HEK293T (cell line): ENCODE measurements at regions not wholly inside any gene's neighbourhood (a gene's known extent, or its start where the extent isn't known, plus 50 kb on each side); places are given as distances from the start of the nearest gene placed in this dataset.

Source experiments
- CTCF ChIA-PET: fragments of 350-600 bp; formaldehyde crosslinking; extraction: SDS; loops from one replicate; lab custom pipeline; 2021; ENCODE audit warnings: antibody characterized with exemption, inconsistent platforms; lab: Yijun Ruan, JAX
- POLR2A ChIA-PET: fragments of 350-600 bp; formaldehyde crosslinking; extraction: SDS; loops from one replicate; lab custom pipeline; 2020; ENCODE audit warnings: antibody characterized with exemption, inconsistent platforms; lab: Yijun Ruan, JAX
- DNase-seq: peaks from one replicate; pipeline ENCODE4 v3.0.0; 2012; ENCODE audit warnings: mixed read lengths; ENCODE audit errors: extremely low spot score
- ARNT ChIP-seq: fragments of 450-650 bp; IDR thresholded peaks from 2 replicates; pipeline ENCODE4 v1.6.1; 2017; ENCODE audit warnings: mild to moderate bottlenecking
- BHLHE40 ChIP-seq: fragments of 450-650 bp; IDR thresholded peaks from 2 replicates; pipeline ENCODE4 v1.6.1; 2016; ENCODE audit warnings: mild to moderate bottlenecking, moderate library complexity, borderline replicate concordance
- CTBP1 ChIP-seq: fragments of 450-650 bp; IDR thresholded peaks from 2 replicates; pipeline ENCODE4 v1.6.1; 2016; ENCODE audit warnings: borderline replicate concordance
- ELF4 ChIP-seq: fragments of 450-650 bp; IDR thresholded peaks from 2 replicates; pipeline ENCODE4 v1.6.1; 2017; ENCODE audit warnings: antibody characterized with exemption
- FOXA1 ChIP-seq: fragments of 450-650 bp; IDR thresholded peaks from 2 replicates; pipeline ENCODE4 v1.6.1; 2016; ENCODE audit warnings: mild to moderate bottlenecking
- FOXK2 ChIP-seq: fragments of 450-650 bp; IDR thresholded peaks from 2 replicates; pipeline ENCODE4 v1.6.1; 2016; ENCODE audit warnings: mild to moderate bottlenecking
- FOXM1 ChIP-seq: fragments of 450-650 bp; IDR thresholded peaks from 2 replicates; pipeline ENCODE4 v1.6.1; 2017; ENCODE audit warnings: mild to moderate bottlenecking, borderline replicate concordance
- HDGF ChIP-seq: fragments of 450-650 bp; IDR thresholded peaks from 2 replicates; pipeline ENCODE4 v1.6.1; 2017; ENCODE audit warnings: antibody characterized with exemption, borderline replicate concordance
- L3MBTL2 ChIP-seq: fragments of 450-650 bp; conservative IDR thresholded peaks from 2 replicates; pipeline ENCODE4 v1.6.1; 2016; ENCODE audit warnings: mild to moderate bottlenecking
- LEF1 ChIP-seq: fragments of 450-650 bp; IDR thresholded peaks from 2 replicates; pipeline ENCODE4 v1.6.1; 2017; ENCODE audit warnings: mild to moderate bottlenecking, borderline replicate concordance
- NFRKB ChIP-seq: fragments of 450-650 bp; IDR thresholded peaks from 2 replicates; pipeline ENCODE4 v1.6.1; 2016; ENCODE audit warnings: mild to moderate bottlenecking, moderate library complexity
- PKNOX1 ChIP-seq: fragments of 450-650 bp; IDR thresholded peaks from 2 replicates; pipeline ENCODE4 v1.6.1; 2016
- SP1 ChIP-seq: fragments of 450-650 bp; IDR thresholded peaks from 2 replicates; pipeline ENCODE4 v1.6.1; 2017
- SUZ12 ChIP-seq: fragments of 450-650 bp; IDR thresholded peaks from 2 replicates; pipeline ENCODE4 v1.6.1; 2016; ENCODE audit warnings: mild to moderate bottlenecking
- TARDBP ChIP-seq: fragments of 450-650 bp; IDR thresholded peaks from 2 replicates; pipeline ENCODE4 v1.6.1; 2016
- ZNF384 ChIP-seq: fragments of 450-650 bp; IDR thresholded peaks from 2 replicates; pipeline ENCODE4 v1.6.1; 2016

GRCh38 chr1:238664139-238664538 is 722.2 kb upstream of the CHRM3 start:
- ChIA-PET CTCF (no interaction called here), POLR2A (no interaction called here)
- no peak for DNase-seq
- no peak for TF ChIP-seq NFRKB
- no peak for TF ChIP-seq BHLHE40
- no peak for TF ChIP-seq L3MBTL2
- no peak for TF ChIP-seq LEF1
- no peak for TF ChIP-seq ZNF384
- TF ChIP-seq FOXM1: no peak
- TF ChIP-seq FOXA1: no peak
- TF ChIP-seq TARDBP: no peak
- no peak for TF ChIP-seq HDGF
- TF ChIP-seq SP1: no peak
- TF ChIP-seq PKNOX1: no peak
- no peak for TF ChIP-seq CTBP1
- TF ChIP-seq SUZ12: no peak
- TF ChIP-seq FOXK2: no peak
- no peak for TF ChIP-seq ELF4
- no peak for TF ChIP-seq ARNT

- no peak for DNase-seq
- POLR2A ChIA-PET: no interaction called here
- TF ChIP-seq ZNF384 (no peak), TARDBP (no peak)
- CTCF ChIA-PET: no interaction called here
Observed at GRCh38 chr1:238660849-238661248, 725.5 kb upstream of the CHRM3 start.

DNA sequence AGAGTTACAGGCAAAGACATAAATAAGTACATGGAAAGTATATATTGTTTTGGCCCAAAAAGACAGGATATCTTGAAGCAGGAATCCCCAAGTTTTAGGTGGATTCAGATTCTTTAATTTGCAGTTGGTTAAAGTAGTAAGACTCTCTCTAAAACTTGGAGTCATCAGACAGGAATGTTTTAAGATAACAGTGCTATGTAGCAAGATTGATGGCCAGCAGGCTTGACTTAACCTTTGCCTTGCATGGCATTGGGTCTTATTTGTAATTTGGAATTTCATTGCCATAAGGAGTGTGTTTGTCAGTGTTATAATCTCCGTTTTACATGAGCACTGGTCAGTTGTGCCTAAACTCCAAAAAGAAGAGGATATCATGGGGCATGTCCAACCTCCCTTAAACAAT is 727.6 kb upstream of the CHRM3 start:
- POLR2A ChIA-PET: no interaction called here
- no peak for DNase-seq
- CTCF ChIA-PET: interaction anchor here (0.6 kb wide), 1 partner anchor 1894 kb away, joined by 4 read pairs; no protein-coding TSS in a partner anchor
- TF ChIP-seq PKNOX1: no peak
- TF ChIP-seq ZNF384: no peak
- TF ChIP-seq ARNT: no peak
- TF ChIP-seq BHLHE40: no peak
- TF ChIP-seq FOXM1: no peak
- no peak for TF ChIP-seq FOXA1
- no peak for TF ChIP-seq LEF1
- TF ChIP-seq HDGF: no peak
- TF ChIP-seq TARDBP: no peak
- TF ChIP-seq FOXK2: no peak
- no peak for TF ChIP-seq ELF4
- no peak for TF ChIP-seq SP1

DNA sequence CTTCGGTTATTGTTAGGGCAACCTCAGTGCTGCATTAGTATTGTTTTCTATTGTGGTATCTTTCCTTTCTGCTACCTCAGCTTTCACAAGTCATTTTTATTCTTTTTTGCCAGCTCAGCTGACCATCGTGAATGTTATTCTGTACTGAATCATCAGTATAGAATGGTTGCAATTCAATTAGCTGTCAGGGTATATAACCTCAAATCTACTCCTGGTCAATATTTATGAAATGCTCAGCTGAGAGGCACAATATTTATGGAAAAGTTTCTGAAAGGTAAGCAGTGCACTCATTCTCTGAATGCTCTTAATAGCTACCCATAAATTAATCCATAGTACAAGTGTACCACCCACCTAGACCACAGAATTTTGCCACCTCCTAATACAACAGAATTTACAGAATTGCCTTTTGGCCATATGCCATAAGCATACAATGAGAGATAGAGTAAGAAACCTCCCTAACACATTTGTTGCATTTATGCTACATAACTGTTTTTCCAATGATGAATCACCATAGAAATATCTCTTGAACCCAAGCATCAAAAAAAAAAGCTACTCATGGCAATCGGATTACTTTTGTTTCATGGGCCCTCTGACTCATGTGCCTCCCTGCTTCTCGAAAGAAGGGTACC is 732.6 kb upstream of the CHRM3 start:
- TF ChIP-seq HDGF (no peak), ARNT (no peak), ELF4 (no peak), TARDBP (no peak), FOXA1 (no peak), NFRKB (no peak), SP1 (no peak), CTBP1 (no peak), LEF1 (no peak), ZNF384 (no peak), BHLHE40 (no peak), SUZ12 (no peak), FOXM1 (no peak), FOXK2 (no peak), L3MBTL2 (no peak), PKNOX1 (no peak)
- ChIA-PET CTCF (interaction anchor here (1.0 kb wide), 1 partner anchor 27 kb away, joined by 3 read pairs; no protein-coding TSS in a partner anchor), POLR2A (no interaction called here)
- DNase-seq: no peak

GRCh38 chr1:238652346-238652968 is 733.9 kb upstream of the CHRM3 start:
- ChIA-PET POLR2A (no interaction called here), CTCF (no interaction called here)
- no peak for DNase-seq

DNA sequence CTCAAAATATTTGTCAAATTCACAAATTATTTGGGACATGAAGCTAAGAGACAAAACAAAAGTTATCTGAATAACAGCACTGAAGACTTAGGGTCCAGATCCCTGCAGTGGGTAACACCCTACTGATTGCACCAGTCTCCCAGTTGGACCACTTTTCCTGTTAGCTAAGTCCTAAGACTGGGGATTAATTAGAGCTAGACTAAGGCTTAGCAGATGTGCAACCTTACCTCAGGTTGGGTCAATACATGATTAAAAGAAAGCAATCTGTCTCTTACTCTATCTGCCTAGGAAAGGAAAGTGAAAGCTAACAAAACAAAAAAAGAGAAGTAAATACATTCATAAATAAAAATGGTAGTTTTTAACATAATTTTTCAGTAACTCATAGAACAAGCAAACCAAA is 737.2 kb upstream of the CHRM3 start:
- CTCF ChIA-PET: no interaction called here
- no peak for TF ChIP-seq PKNOX1
- TF ChIP-seq L3MBTL2: no peak
- no peak for TF ChIP-seq FOXK2
- TF ChIP-seq ZNF384: no peak
- no peak for TF ChIP-seq BHLHE40
- no peak for TF ChIP-seq CTBP1
- no peak for TF ChIP-seq TARDBP
- TF ChIP-seq ELF4: no peak
- no peak for TF ChIP-seq NFRKB
- TF ChIP-seq ARNT: no peak
- no peak for TF ChIP-seq SP1
- TF ChIP-seq LEF1: no peak
- no peak for TF ChIP-seq HDGF
- TF ChIP-seq FOXA1: no peak
- no peak for TF ChIP-seq FOXM1
- POLR2A ChIA-PET: no interaction called here
- no peak for DNase-seq

More at GRCh38 chr1:238652346-238652968, 733.9 kb upstream of the CHRM3 start:
- TF ChIP-seq LEF1 (no peak), ARNT (no peak), ELF4 (no peak), SP1 (no peak), L3MBTL2 (no peak), FOXM1 (no peak), FOXA1 (no peak), CTBP1 (no peak), NFRKB (no peak), SUZ12 (no peak), TARDBP (no peak), ZNF384 (no peak), FOXK2 (no peak)
